C4-2B (cell line): ENCODE measurements at regions not wholly inside any gene's neighbourhood (a gene's known extent, or its start where the extent isn't known, plus 50 kb on each side); places are given as distances from the start of the nearest gene placed in this dataset.

Experiments
- H3K27ac ChIP-seq: fragments of 450-650 bp; 2 replicates; pipeline ENCODE4 v1.5.1; 2017
- ZFX ChIP-seq: fragments of 450-650 bp; IDR thresholded peaks from 2 replicates; pipeline ENCODE4 v1.6.1; 2017
- TF ChIP-seq, protein P1 (sequence below): fragments of 450-650 bp; conservative IDR thresholded peaks from 2 replicates; pipeline ENCODE4 v1.5.1; 2017; ENCODE audit warnings: mild to moderate bottlenecking

DNA sequence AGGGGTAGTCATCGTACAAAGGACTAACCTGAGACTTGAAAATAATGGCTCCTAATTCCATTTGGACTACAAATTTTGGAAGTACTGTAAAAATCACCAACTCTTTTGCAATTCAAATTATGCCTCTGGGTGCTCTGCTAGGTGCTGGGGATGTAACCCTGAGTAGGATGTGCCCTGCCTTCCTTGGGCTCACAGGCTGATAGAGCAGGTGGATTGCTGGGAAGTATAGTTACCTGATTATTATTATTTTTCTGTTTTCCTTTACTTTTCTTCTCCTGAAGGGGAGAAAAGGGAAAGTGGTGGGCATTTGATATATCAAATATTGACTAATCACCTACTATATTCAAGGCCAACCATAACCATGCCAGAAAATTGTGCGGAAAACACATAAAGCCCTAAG is 119.3 kb upstream of the RIOK3 start:
- TF ChIP-seq, protein P1, sequence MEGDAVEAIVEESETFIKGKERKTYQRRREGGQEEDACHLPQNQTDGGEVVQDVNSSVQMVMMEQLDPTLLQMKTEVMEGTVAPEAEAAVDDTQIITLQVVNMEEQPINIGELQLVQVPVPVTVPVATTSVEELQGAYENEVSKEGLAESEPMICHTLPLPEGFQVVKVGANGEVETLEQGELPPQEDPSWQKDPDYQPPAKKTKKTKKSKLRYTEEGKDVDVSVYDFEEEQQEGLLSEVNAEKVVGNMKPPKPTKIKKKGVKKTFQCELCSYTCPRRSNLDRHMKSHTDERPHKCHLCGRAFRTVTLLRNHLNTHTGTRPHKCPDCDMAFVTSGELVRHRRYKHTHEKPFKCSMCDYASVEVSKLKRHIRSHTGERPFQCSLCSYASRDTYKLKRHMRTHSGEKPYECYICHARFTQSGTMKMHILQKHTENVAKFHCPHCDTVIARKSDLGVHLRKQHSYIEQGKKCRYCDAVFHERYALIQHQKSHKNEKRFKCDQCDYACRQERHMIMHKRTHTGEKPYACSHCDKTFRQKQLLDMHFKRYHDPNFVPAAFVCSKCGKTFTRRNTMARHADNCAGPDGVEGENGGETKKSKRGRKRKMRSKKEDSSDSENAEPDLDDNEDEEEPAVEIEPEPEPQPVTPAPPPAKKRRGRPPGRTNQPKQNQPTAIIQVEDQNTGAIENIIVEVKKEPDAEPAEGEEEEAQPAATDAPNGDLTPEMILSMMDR = no peak
- no peak for TF ChIP-seq ZFX

DNA sequence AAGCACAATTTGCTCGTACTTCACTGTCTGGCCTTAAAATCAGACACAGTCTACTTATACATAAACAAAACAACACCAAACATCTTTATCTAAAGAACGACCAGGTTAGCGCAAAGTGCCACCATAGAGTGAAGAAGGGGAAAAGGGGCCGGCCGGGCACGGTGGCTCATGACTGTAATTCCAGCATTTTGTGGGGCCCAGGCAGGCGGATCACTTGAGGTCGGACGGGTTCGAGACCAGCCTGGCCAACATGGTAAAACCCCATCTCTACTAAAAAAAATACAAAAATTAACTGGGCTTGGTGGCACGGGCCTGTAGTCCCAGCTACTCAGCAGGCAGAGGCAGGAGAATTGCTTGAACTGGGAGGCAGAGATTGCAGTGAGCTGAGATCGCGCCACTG is 118.5 kb upstream of the RIOK3 start:
- TF ChIP-seq, protein P1 = no peak
- TF ChIP-seq ZFX = no peak
- H3K27ac ChIP-seq = no peak overlapping the region

More for the DNA sequence above, 119.3 kb upstream of the RIOK3 start:
- no peak overlapping the region for H3K27ac ChIP-seq

DNA sequence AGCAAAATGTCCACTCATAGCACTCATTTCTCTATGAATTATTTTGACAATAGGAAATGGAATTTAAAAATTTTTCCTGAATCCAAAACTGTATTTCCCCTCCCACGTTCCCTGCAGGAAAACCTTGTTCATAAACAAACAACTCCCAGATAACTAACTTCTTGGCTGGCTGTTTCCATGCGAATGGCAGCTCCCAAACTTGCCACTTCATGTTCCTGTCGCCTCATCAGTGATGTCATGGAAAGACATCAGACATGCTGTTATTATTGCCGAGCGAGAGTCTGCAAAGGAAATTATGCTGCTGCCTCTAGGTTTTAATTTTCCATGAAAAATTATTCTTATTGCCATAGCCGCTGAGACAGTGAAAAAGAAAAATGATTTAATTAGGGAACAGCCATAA is 117.0 kb upstream of the RIOK3 start:
- TF ChIP-seq, protein P1 = no peak
- TF ChIP-seq ZFX = no peak
- no peak overlapping the region for H3K27ac ChIP-seq

DNA sequence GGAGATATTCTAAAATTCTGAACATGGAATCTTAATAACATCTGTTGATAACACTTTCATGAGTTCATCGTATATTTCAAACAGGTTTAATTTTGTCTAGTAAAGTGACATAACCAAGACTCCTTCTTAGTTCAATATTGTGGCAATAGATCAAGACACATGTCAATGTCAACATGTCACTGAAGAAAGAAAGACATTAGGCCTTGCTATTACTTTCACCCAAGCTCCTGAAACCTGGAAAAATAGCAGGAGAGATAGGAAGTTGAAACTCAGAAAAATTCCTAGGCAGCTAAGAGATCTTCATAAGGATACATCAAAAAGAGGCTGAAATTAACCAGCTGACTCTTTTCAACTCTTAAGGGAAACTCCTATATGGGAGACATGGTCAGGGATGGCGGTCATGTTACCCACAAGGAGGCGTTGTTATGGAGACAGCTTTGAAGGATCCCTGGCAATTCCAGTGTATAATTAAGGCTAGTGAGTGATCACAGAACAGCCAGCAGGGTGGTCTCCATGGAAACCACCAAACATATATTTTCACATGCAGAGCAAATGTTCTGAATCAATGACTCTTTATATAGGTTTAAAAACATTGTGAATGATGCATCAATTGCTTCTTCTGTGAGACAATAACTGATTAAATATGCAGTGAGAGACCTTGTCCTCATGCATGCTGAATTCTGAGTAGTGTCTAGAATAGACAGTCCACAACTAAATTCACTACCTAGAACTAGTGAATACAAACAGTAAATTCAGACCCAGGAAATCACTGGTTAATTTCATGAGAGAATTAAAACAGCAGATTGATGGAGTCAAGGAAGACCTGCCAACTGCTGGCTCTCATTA is 115.3 kb upstream of the RIOK3 start:
- no peak overlapping the region for H3K27ac ChIP-seq

DNA sequence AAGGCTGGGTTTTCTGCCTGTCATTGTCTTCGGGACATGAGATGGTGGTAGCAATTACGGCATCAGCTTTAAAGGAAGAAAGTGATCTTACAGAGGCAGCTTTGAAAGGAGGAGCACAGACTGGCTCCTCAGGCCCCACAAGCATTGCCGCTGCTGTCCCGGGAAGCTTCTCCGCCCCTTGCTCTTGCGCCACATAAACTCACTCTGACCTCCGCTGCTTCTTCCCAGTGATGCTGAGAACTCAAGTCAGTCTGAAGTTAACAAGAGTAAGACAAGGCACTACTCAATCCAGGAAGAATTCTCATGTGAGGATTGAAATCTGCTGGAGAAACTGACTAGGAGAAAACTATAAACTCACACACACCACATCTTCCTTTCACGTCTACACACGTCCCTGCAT is 112.4 kb upstream of the RIOK3 start:
- no peak for TF ChIP-seq ZFX
- TF ChIP-seq, protein P1 = no peak
- H3K27ac ChIP-seq = no peak overlapping the region

More for the DNA sequence above, 115.3 kb upstream of the RIOK3 start:
- no peak for TF ChIP-seq ZFX
- TF ChIP-seq, protein P1 = no peak

DNA sequence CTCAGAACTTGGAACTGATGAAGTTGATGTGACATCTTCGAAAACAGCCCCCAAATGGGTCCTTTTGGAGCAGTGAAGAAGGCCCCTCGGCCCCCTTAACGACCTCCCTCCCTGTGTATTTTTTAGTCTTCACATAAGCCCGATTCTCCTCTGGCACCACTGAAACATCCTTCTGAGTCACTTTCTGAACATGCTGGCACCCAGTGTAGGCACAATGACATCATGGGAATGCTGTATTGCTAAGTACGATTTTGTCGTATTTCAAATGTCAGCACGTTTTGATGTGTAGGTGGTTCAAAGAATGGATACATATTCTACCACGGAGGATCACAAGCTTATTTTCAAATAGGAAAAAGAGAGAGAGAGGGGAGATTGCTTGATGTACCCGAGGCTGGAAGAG is 111.7 kb upstream of the RIOK3 start:
- TF ChIP-seq, protein P1 = no peak
- TF ChIP-seq ZFX = no peak
- H3K27ac ChIP-seq = no peak overlapping the region

DNA sequence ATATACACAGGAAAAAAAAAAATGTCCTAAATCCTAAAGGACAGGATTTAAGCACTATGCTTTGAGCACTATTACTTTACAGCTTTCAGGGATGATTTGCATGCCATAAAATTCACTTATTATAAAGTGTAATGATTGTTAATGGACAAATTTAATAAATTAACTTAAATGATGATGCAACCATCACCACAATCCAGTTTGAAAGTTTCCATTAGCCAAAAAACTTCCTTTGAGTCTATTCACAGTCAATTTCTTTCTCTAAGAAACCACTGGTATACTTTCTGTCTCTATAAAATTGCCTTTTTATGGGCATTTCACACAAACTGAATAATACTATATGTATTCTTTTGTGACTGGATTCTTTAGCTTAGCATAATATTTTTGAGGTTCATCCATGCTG is 111.1 kb upstream of the RIOK3 start:
- TF ChIP-seq ZFX = no peak
- TF ChIP-seq, protein P1 = no peak
- no peak overlapping the region for H3K27ac ChIP-seq
